Ishikawa (cell line): ENCODE measurements at regions not wholly inside any gene's neighbourhood (a gene's known extent, or its start where the extent isn't known, plus 50 kb on each side); places are given as distances from the start of the nearest gene placed in this dataset.

Source experiments
- CEBPB ChIP-seq: IDR thresholded peaks from 2 replicates; pipeline ENCODE4 v1.6.1; 2012
- CREB1 ChIP-seq: IDR thresholded peaks from 2 replicates; pipeline ENCODE4 v1.6.1; 2012; ENCODE audit warnings: low read depth
- EGR1 ChIP-seq: IDR thresholded peaks from 2 replicates; pipeline ENCODE4 v1.6.1; 2012
- EP300 ChIP-seq: IDR thresholded peaks from 2 replicates; pipeline ENCODE4 v1.6.1; 2012; ENCODE audit warnings: borderline replicate concordance
- FOXM1 ChIP-seq: IDR thresholded peaks from 2 replicates; pipeline ENCODE4 v1.6.1; 2012; ENCODE audit warnings: low read depth, borderline replicate concordance
- MAX ChIP-seq: IDR thresholded peaks from 2 replicates; pipeline ENCODE4 v1.6.1; 2012
- NFIC ChIP-seq: IDR thresholded peaks from 2 replicates; pipeline ENCODE4 v1.6.1; 2012
- RAD21 ChIP-seq: IDR thresholded peaks from 2 replicates; pipeline ENCODE4 v1.6.1; 2012; ENCODE audit warnings: low read depth
- TAF1 ChIP-seq: IDR thresholded peaks from 2 replicates; pipeline ENCODE4 v1.6.1; 2012; ENCODE audit warnings: low read depth, mild to moderate bottlenecking
- TCF12 ChIP-seq: IDR thresholded peaks from 2 replicates; pipeline ENCODE4 v1.6.1; 2012; ENCODE audit warnings: low read depth
- TEAD4 ChIP-seq: IDR thresholded peaks from 2 replicates; pipeline ENCODE4 v1.6.1; 2012
- USF1 ChIP-seq: IDR thresholded peaks from 2 replicates; pipeline ENCODE4 v1.6.1; 2012
- YY1 ChIP-seq: IDR thresholded peaks from 2 replicates; pipeline ENCODE4 v1.6.1; 2012; ENCODE audit warnings: low read depth
- ZBTB7A ChIP-seq: IDR thresholded peaks from 2 replicates; pipeline ENCODE4 v1.6.1; 2012; ENCODE audit warnings: low read depth
- TF ChIP-seq, protein P1 (sequence below): IDR thresholded peaks from 2 replicates; pipeline ENCODE4 v1.6.1; 2012; ENCODE audit warnings: low read depth, mild to moderate bottlenecking

GRCh38 chr22:25346859-25347751, 127.7 kb downstream of the CRYBB2 start:
- TF ChIP-seq MAX = no peak
- TF ChIP-seq TAF1 = no peak
- TF ChIP-seq USF1 = no peak
- no peak for TF ChIP-seq YY1
- no peak for TF ChIP-seq RAD21
- TF ChIP-seq TEAD4 = no peak
- TF ChIP-seq, protein P1, sequence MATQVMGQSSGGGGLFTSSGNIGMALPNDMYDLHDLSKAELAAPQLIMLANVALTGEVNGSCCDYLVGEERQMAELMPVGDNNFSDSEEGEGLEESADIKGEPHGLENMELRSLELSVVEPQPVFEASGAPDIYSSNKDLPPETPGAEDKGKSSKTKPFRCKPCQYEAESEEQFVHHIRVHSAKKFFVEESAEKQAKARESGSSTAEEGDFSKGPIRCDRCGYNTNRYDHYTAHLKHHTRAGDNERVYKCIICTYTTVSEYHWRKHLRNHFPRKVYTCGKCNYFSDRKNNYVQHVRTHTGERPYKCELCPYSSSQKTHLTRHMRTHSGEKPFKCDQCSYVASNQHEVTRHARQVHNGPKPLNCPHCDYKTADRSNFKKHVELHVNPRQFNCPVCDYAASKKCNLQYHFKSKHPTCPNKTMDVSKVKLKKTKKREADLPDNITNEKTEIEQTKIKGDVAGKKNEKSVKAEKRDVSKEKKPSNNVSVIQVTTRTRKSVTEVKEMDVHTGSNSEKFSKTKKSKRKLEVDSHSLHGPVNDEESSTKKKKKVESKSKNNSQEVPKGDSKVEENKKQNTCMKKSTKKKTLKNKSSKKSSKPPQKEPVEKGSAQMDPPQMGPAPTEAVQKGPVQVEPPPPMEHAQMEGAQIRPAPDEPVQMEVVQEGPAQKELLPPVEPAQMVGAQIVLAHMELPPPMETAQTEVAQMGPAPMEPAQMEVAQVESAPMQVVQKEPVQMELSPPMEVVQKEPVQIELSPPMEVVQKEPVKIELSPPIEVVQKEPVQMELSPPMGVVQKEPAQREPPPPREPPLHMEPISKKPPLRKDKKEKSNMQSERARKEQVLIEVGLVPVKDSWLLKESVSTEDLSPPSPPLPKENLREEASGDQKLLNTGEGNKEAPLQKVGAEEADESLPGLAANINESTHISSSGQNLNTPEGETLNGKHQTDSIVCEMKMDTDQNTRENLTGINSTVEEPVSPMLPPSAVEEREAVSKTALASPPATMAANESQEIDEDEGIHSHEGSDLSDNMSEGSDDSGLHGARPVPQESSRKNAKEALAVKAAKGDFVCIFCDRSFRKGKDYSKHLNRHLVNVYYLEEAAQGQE = no peak
- no peak for TF ChIP-seq EGR1
- no peak for TF ChIP-seq CEBPB
- no peak for TF ChIP-seq NFIC
- no peak for TF ChIP-seq CREB1
- TF ChIP-seq ZBTB7A = no peak
- no peak for TF ChIP-seq FOXM1

DNA sequence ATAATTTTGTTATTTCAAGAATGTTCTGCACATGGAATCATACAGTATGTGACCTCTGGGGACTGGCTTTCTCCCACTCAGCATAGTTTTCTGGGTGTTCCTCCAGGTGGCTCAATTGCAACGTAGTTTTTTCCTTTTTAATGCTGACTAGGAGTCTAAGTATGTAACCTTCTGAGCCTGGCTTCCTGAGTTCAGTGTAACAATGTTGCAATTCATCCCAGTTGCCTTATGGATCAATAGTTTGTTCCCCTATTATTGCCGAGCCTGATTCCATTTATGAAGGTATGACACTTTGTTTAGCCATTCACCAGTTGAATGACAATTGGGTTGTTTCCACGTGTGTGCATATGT, 128.3 kb downstream of the CRYBB2 start:
- no peak for TF ChIP-seq CEBPB
- TF ChIP-seq TEAD4 = no peak
- TF ChIP-seq EGR1 = no peak
- TF ChIP-seq EP300 = no peak
- TF ChIP-seq RAD21 = no peak
- TF ChIP-seq FOXM1 = no peak
- TF ChIP-seq TCF12 = no peak
- TF ChIP-seq USF1 = no peak
- TF ChIP-seq TAF1 = no peak
- TF ChIP-seq YY1 = no peak
- no peak for TF ChIP-seq ZBTB7A

DNA sequence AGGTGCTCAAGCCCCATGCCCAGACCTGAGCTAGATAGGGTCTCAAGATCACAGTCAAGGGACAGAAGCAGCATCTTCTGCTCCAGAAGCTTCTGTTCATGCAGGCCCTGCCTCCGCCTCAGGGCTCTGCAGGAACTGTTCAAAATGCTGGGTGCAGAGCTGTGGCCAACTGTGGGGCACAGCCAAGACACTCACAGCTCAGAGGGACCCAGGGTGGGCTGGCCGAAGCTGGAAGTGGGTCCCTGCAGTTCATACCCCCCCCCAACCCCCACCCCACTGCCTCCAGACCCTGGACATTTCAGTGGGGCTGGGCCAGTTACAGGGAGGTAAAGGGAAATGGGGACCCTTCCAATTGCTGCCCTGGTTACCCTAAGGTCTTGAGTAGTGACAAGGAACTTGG, 129.0 kb downstream of the CRYBB2 start:
- TF ChIP-seq USF1 = no peak
- TF ChIP-seq CEBPB = no peak
- TF ChIP-seq TEAD4 = no peak
- no peak for TF ChIP-seq TCF12
- TF ChIP-seq TAF1 = no peak
- no peak for TF ChIP-seq RAD21
- no peak for TF ChIP-seq ZBTB7A
- TF ChIP-seq CREB1 = no peak
- TF ChIP-seq FOXM1 = no peak
- TF ChIP-seq, protein P1 = no peak
- TF ChIP-seq YY1 = no peak

- no peak for TF ChIP-seq NFIC
- TF ChIP-seq RAD21 = no peak
- no peak for TF ChIP-seq ZBTB7A
- no peak for TF ChIP-seq EGR1
Measured at GRCh38 chr22:25350551-25350971, 131.1 kb downstream of the CRYBB2 start.

DNA sequence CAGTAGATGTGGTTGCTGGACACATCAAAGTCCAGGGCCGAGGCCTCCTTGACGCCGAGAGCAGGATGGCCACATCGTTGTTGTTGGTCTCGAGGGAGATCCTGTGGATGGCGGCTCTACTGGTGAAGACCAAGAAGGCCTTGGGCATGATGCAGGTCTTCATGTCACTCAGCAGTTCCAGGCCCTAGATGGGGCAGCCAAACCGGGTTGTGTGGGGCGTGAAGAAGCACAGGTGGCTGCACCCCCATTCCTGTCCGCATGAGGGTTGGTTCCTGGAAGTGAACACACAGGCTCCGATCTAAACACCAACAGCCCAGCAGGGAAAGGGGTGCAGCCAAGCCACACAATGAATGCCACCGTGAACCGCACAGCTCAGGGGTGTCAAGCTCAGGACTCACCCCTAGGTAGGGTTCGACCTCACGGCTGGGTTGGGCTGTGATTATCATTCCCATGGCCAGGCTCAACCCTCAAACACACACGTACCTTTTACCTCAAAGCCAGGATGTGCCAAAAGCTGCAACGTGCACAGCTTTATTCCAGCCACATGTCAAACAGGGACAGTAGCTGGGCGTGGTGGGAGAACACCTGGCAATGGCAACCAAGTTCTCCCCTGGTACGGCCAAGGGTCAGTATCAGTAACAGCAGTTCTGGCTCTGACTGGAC, 132.3 kb downstream of the CRYBB2 start:
- no peak for TF ChIP-seq RAD21
- TF ChIP-seq FOXM1 = no peak
- TF ChIP-seq ZBTB7A = no peak
- no peak for TF ChIP-seq CREB1
- TF ChIP-seq YY1 = no peak
- no peak for TF ChIP-seq MAX
- TF ChIP-seq EP300 = no peak
- TF ChIP-seq NFIC = no peak
- no peak for TF ChIP-seq TEAD4
